GM23338 (cell line): ENCODE measurements at regions not wholly inside any gene's neighbourhood (a gene's known extent, or its start where the extent isn't known, plus 50 kb on each side); places are given as distances from the start of the nearest gene placed in this dataset.

Source experiments
- ATAC-seq: fragments of 200-7000 bp; cut with Tn5 transposase; 3 replicates; pipeline ENCODE4 v1.9.1; 2020
- DNase-seq: peaks from one replicate; pipeline ENCODE4 v3.0.0-alpha.2; 2015; ENCODE audit warnings: low spot score
- H2AFZ ChIP-seq: fragments of 200-600 bp; sonication (generic); 2 replicates; pipeline ENCODE4 v1.8.0; 2016; ENCODE audit warnings: antibody characterized with exemption, mild to moderate bottlenecking, moderate library complexity
- H3F3A ChIP-seq: fragments of 200-600 bp; sonication (generic); replicated peaks from 2 replicates; pipeline ENCODE4 v1.8.0; 2017; ENCODE audit warnings: antibody characterized with exemption, mixed run types, low read depth
- H3K27ac ChIP-seq: fragments of 200-600 bp; sonication (generic); 2 replicates; pipeline ENCODE4 v1.6.1; 2016; ENCODE audit warnings: low read depth
- H3K27me3 ChIP-seq: fragments of 200-600 bp; sonication (generic); 2 replicates; pipeline ENCODE4 v1.8.0; 2016; ENCODE audit warnings: mild to moderate bottlenecking, mixed run types, moderate library complexity; ENCODE audit not compliant: insufficient read depth
- H3K36me3 ChIP-seq: fragments of 200-600 bp; sonication (generic); 2 replicates; pipeline ENCODE4 v1.8.0; 2016; ENCODE audit warnings: mild to moderate bottlenecking; ENCODE audit not compliant: insufficient read depth
- H3K4me1 ChIP-seq: fragments of 200-600 bp; sonication (generic); 2 replicates; pipeline ENCODE4 v1.8.0; 2016; ENCODE audit warnings: mild to moderate bottlenecking, moderate library complexity; ENCODE audit not compliant: insufficient read depth
- H3K4me2 ChIP-seq: fragments of 200-600 bp; sonication (generic); 2 replicates; pipeline ENCODE4 v1.7.1; 2017; ENCODE audit warnings: mixed run types
- H3K4me3 ChIP-seq: fragments of 200-600 bp; sonication (generic); 2 replicates; pipeline ENCODE4 v1.6.1; 2016; ENCODE audit warnings: mixed run types
- H3K79me2 ChIP-seq: fragments of 200-600 bp; sonication (generic); replicated peaks from 2 replicates; pipeline ENCODE4 v1.8.0; 2017; ENCODE audit warnings: mild to moderate bottlenecking; ENCODE audit not compliant: insufficient read depth
- H3K9me2 ChIP-seq: fragments of 200-600 bp; sonication (generic); 2 replicates; pipeline ENCODE4 v1.8.0; 2017; ENCODE audit not compliant: insufficient read depth
- H4K20me1 ChIP-seq: fragments of 200-600 bp; sonication (generic); replicated peaks from 2 replicates; pipeline ENCODE4 v1.8.0; 2017; ENCODE audit warnings: mild to moderate bottlenecking; ENCODE audit not compliant: insufficient read depth
- H3K27ac Mint-ChIP-seq: 2 replicates; pipeline ENCODE4 v1.8.0; 2020; ENCODE audit warnings: inconsistent platforms, mild to moderate bottlenecking, moderate library complexity, mixed read lengths
- H3K27me3 Mint-ChIP-seq: 3 replicates; pipeline ENCODE4 v1.8.0; 2022; ENCODE audit warnings: low read depth, mild to moderate bottlenecking, moderate library complexity, mixed read lengths, inconsistent platforms; ENCODE audit not compliant: insufficient read depth, poor library complexity
- H3K36me3 Mint-ChIP-seq: 3 replicates; pipeline ENCODE4 v1.8.0; 2021; ENCODE audit warnings: low read depth, mild to moderate bottlenecking, inconsistent platforms, moderate library complexity, mixed read lengths
- H3K4me1 Mint-ChIP-seq: 3 replicates; pipeline ENCODE4 v1.8.0; 2020; ENCODE audit warnings: mild to moderate bottlenecking, inconsistent platforms, mixed read lengths
- H3K4me3 Mint-ChIP-seq: 3 replicates; pipeline ENCODE4 v1.8.0; 2021; ENCODE audit warnings: moderate library complexity, mild to moderate bottlenecking, inconsistent platforms, mixed read lengths
- H3K9me3 Mint-ChIP-seq: 3 replicates; pipeline ENCODE4 v1.8.0; 2020; ENCODE audit warnings: moderate library complexity, mild to moderate bottlenecking, inconsistent platforms, mixed read lengths
- CREB1 ChIP-seq: fragments of 250-450 bp; sonication (Bioruptor Pico); IDR thresholded peaks from 2 replicates; pipeline ENCODE4 v1.5.0; 2020; ENCODE audit warnings: low read depth, mild to moderate bottlenecking, moderate library complexity
- CTCF ChIP-seq, 2 experiments: fragments of 200-600 bp in 1 of 2; sonication (generic) in 1 of 2; conservative IDR thresholded peaks; 2 replicates each; pipeline versions ENCODE4 v1.5.1 to v1.6.1; 2016 to 2017; ENCODE audit warnings: antibody characterized with exemption in 2 of 2, low read depth in 2 of 2, mild to moderate bottlenecking in 2 of 2, moderate library complexity in 1 of 2
- ETS1 ChIP-seq: IDR thresholded peaks from 2 replicates; pipeline ENCODE4 v1.6.1; 2016; ENCODE audit warnings: antibody characterized with exemption
- EZH2 ChIP-seq: fragments of 200-600 bp; sonication (generic); IDR thresholded peaks from one replicate; pipeline ENCODE4 v1.8.0; 2017; ENCODE audit warnings: antibody characterized with exemption, mild to moderate bottlenecking, low read depth; ENCODE audit not compliant: unreplicated experiment
- EZH2phosphoT487 ChIP-seq: fragments of 200-600 bp; sonication (generic); IDR thresholded peaks from one replicate; pipeline ENCODE4 v1.8.1; 2018; ENCODE audit warnings: antibody characterized with exemption; ENCODE audit not compliant: unreplicated experiment
- JUNB ChIP-seq: IDR thresholded peaks from one replicate; pipeline ENCODE4 v1.6.1; 2016; ENCODE audit warnings: antibody characterized with exemption; ENCODE audit not compliant: unreplicated experiment
- NANOG ChIP-seq: IDR thresholded peaks from 2 replicates; pipeline ENCODE4 v1.6.1; 2016; ENCODE audit warnings: antibody characterized with exemption, borderline replicate concordance
- POLR2AphosphoS5 ChIP-seq: IDR thresholded peaks from 2 replicates; pipeline ENCODE4 v1.6.1; 2016; ENCODE audit warnings: antibody characterized with exemption, low read depth
- REST ChIP-seq: IDR thresholded peaks from one replicate; pipeline ENCODE4 v1.6.1; 2018; ENCODE audit warnings: antibody characterized with exemption; ENCODE audit not compliant: unreplicated experiment
- STAT1 ChIP-seq: IDR thresholded peaks from one replicate; pipeline ENCODE4 v1.6.1; 2016; ENCODE audit warnings: antibody characterized with exemption; ENCODE audit not compliant: unreplicated experiment
- ZNF114 ChIP-seq: fragments of 250-450 bp; sonication (Bioruptor Pico); IDR thresholded peaks from 2 replicates; pipeline ENCODE4 v1.5.0; 2020; ENCODE audit warnings: mild to moderate bottlenecking, moderate library complexity
- ZNF331 ChIP-seq: fragments of 250-450 bp; sonication (Bioruptor Pico); IDR thresholded peaks from 2 replicates; pipeline ENCODE4 v1.5.0; 2020; ENCODE audit warnings: low read depth, mild to moderate bottlenecking, moderate library complexity
- ZNF462 ChIP-seq: fragments of 250-450 bp; sonication (Bioruptor Pico); IDR thresholded peaks from 2 replicates; pipeline ENCODE4 v1.5.0; 2020; ENCODE audit warnings: mild to moderate bottlenecking, moderate library complexity

GRCh38 chr5:89374818-89375521 lies 492.0 kb upstream of the MEF2C start:
- no peaks in the 10 kb centered on the region for H3F3A ChIP-seq
- no peak overlapping the region for H3K27ac ChIP-seq
- no peak overlapping the region for H3K4me2 ChIP-seq
- TF ChIP-seq ZNF114 (CRISPR knock-in tag) (no peak), CTCF (conservative IDR thresholded peaks at IDR 0.05; ENCODE audit: low read depth in 2 of 2) (no peak), ZNF331 (CRISPR knock-in tag) (no peak), REST (no peak), EZH2phosphoT487 (no peak), ETS1 (no peak), JUNB (no peak), ZNF462 (CRISPR knock-in tag) (no peak), CREB1 (no peak), NANOG (no peak), EZH2 (no peak), POLR2AphosphoS5 (no peak), STAT1 (no peak)
- ATAC-seq (no peak), DNase-seq (no peak)
- H3K4me3 ChIP-seq: no peak overlapping the region
- H4K20me1 ChIP-seq: no peaks in the 10 kb centered on the region
- Mint-ChIP-seq H3K4me1 (no peaks in the 10 kb centered on the region; the same call in 2 of the 3 replicates), H3K9me3 (no peaks in the 10 kb centered on the region), H3K27me3 (no peaks in the 10 kb centered on the region), H3K27ac (no peak overlapping the region), H3K36me3 (no peaks in the 10 kb centered on the region), H3K4me3 (no peak overlapping the region)
- no peaks in the 10 kb centered on the region for H3K36me3 ChIP-seq
- H3K27me3 ChIP-seq: no peaks in the 10 kb centered on the region
- no peak overlapping the region for H2AFZ ChIP-seq
- no peaks in the 10 kb centered on the region for H3K4me1 ChIP-seq
- H3K9me2 ChIP-seq: no peaks in the 10 kb centered on the region
- no peaks in the 10 kb centered on the region for H3K79me2 ChIP-seq
